ENCODE measurements at regions not wholly inside any gene's neighbourhood (a gene's known extent, or its start where the extent isn't known, plus 50 kb on each side); places are given as distances from the start of the nearest gene placed in this dataset.
A peak's percentile ranks its signal among the peaks of the same experiment; 100 is the strongest.

GRCh38 chr5:118775790-118776499, 212.4 kb downstream of the DTWD2 start:
- Histone ChIP-seq H3K9ac (ENCODE audit: insufficient read depth in 1 of 2, low read length in 2 of 2) (no peak overlapping the region), H3K27me3 (ENCODE audit: control insufficient read depth in 3 of 3, insufficient read depth in 3 of 3, low read length in 2 of 3) (no peaks in the 10 kb centered on the region), H3K36me3 (ENCODE audit: control insufficient read depth in 4 of 4, insufficient read depth in 4 of 4, low read length in 4 of 4) (no peaks in the 10 kb centered on the region), H3K4me3 (no peak overlapping the region), H3K27ac (ENCODE audit: low read depth in 1 of 2, low read length in 1 of 2) (no peak overlapping the region), H3K4me1 (ENCODE audit: control insufficient read depth in 5 of 5, insufficient read depth in 5 of 5, low read length in 5 of 5) (peaks cover 0 to 3% (median 0%) of the 10 kb centered on the region in 5 donors), H3K9me3 (ENCODE audit: control insufficient read depth in 4 of 4, insufficient read depth in 3 of 4, low read length in 3 of 4) (no peaks in the 10 kb centered on the region)
- DNase-seq, result peak in 1 of 3 donors; percentile 12
- WGBS, 2 donors, result 55 to 81% methylated on average over 2 of the region's 2 CpGs
- no peak for ATAC-seq (ENCODE audit: insufficient read depth, low FRiP score)
- TF ChIP-seq, protein P1, sequence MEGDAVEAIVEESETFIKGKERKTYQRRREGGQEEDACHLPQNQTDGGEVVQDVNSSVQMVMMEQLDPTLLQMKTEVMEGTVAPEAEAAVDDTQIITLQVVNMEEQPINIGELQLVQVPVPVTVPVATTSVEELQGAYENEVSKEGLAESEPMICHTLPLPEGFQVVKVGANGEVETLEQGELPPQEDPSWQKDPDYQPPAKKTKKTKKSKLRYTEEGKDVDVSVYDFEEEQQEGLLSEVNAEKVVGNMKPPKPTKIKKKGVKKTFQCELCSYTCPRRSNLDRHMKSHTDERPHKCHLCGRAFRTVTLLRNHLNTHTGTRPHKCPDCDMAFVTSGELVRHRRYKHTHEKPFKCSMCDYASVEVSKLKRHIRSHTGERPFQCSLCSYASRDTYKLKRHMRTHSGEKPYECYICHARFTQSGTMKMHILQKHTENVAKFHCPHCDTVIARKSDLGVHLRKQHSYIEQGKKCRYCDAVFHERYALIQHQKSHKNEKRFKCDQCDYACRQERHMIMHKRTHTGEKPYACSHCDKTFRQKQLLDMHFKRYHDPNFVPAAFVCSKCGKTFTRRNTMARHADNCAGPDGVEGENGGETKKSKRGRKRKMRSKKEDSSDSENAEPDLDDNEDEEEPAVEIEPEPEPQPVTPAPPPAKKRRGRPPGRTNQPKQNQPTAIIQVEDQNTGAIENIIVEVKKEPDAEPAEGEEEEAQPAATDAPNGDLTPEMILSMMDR (IDR thresholded peaks at IDR 0.05; ENCODE audit: control extremely low read depth, extremely low read depth), result no peak

- Histone ChIP-seq H3K9ac (ENCODE audit: insufficient read depth in 1 of 2, low read length in 2 of 2) (no peak overlapping the region), H3K27me3 (ENCODE audit: control insufficient read depth in 3 of 3, insufficient read depth in 3 of 3, low read length in 2 of 3) (no peaks in the 10 kb centered on the region), H3K27ac (ENCODE audit: low read depth in 1 of 2, low read length in 1 of 2) (no peak overlapping the region), H3K4me1 (ENCODE audit: control insufficient read depth in 5 of 5, insufficient read depth in 5 of 5, low read length in 5 of 5) (no peaks in the 10 kb centered on the region), H3K4me3 (no peak overlapping the region), H3K9me3 (ENCODE audit: control insufficient read depth in 4 of 4, insufficient read depth in 3 of 4, low read length in 3 of 4) (no peaks in the 10 kb centered on the region), H3K36me3 (ENCODE audit: control insufficient read depth in 4 of 4, insufficient read depth in 4 of 4, low read length in 4 of 4) (no peaks in the 10 kb centered on the region)
- DNase-seq (no peak), ATAC-seq (ENCODE audit: insufficient read depth, low FRiP score) (no peak)
- WGBS, 2 donors, result 83 to 97% methylated on average over 1 of the region's 1 CpG
- TF ChIP-seq, protein P1 (IDR thresholded peaks at IDR 0.05; ENCODE audit: control extremely low read depth, extremely low read depth), result no peak
Measured at GRCh38 chr5:118768607-118769175, 219.7 kb downstream of the DTWD2 start.

DNA sequence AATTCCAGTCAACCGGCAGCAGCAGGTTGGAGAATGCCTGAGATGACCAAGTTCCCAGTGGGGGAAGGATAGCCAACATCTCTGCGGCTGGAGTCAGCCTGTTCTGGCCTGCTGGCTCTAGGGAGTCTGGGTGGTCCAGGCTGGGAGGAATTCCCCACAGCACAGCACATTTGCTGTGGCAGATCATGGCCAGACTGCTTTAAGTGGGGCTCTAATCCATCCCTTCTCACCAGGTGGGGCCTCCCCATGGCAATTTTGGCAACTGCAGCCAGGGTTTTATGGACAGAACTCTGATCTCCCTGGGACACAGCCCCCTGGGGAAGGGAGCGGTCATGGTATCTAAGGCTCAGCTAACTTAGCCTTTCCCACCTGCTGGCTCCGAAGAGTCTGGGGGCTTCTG, 226.1 kb downstream of the DTWD2 start:
- Histone ChIP-seq H3K9me3 (ENCODE audit: control insufficient read depth in 4 of 4, insufficient read depth in 3 of 4, low read length in 3 of 4) (no peaks in the 10 kb centered on the region), H3K36me3 (ENCODE audit: control insufficient read depth in 4 of 4, insufficient read depth in 4 of 4, low read length in 4 of 4) (no peaks in the 10 kb centered on the region), H3K9ac (ENCODE audit: insufficient read depth in 1 of 2, low read length in 2 of 2) (no peak overlapping the region), H3K27ac (ENCODE audit: low read depth in 1 of 2, low read length in 1 of 2) (no peak overlapping the region), H3K4me1 (ENCODE audit: control insufficient read depth in 5 of 5, insufficient read depth in 5 of 5, low read length in 5 of 5) (no peaks in the 10 kb centered on the region), H3K4me3 (no peak overlapping the region), H3K27me3 (ENCODE audit: control insufficient read depth in 3 of 3, insufficient read depth in 3 of 3, low read length in 2 of 3) (no peaks in the 10 kb centered on the region)
- ATAC-seq (ENCODE audit: insufficient read depth, low FRiP score), result no peak
- TF ChIP-seq, protein P1 (IDR thresholded peaks at IDR 0.05; ENCODE audit: control extremely low read depth, extremely low read depth), result no peak
- 94 to 95% methylated on average over 4 of the region's 4 CpGs for WGBS, 2 donors
- no peak for DNase-seq
